ENCODE measurements at regions not wholly inside any gene's neighbourhood (a gene's known extent, or its start where the extent isn't known, plus 50 kb on each side); places are given as distances from the start of the nearest gene placed in this dataset.

- TF ChIP-seq ZNF425 (CRISPR knock-in tag; conservative IDR thresholded peaks at IDR 0.05): no peak
- no peak for TF ChIP-seq E2F1 (CRISPR knock-in tag; IDR thresholded peaks at IDR 0.05)
Observed at GRCh38 chr5:116672203-116672602, 97.6 kb upstream of the SEMA6A start (continued).

- TF ChIP-seq USF2 (CRISPR knock-in tag; IDR thresholded peaks at IDR 0.05) (no peak), SOX15 (CRISPR knock-in tag; IDR thresholded peaks at IDR 0.05) (no peak), NR3C1 (CRISPR knock-in tag; conservative IDR thresholded peaks at IDR 0.05; ENCODE audit: low read depth) (no peak), RELA (CRISPR knock-in tag; IDR thresholded peaks at IDR 0.05; ENCODE audit: borderline replicate concordance) (no peak), OVOL2 (CRISPR knock-in tag; IDR thresholded peaks at IDR 0.05; ENCODE audit: borderline replicate concordance) (no peak), MYBL2 (CRISPR knock-in tag; IDR thresholded peaks at IDR 0.05) (no peak), ARID4B (CRISPR knock-in tag; IDR thresholded peaks at IDR 0.05; ENCODE audit: borderline replicate concordance) (no peak), CBFB (CRISPR knock-in tag; IDR thresholded peaks at IDR 0.05; ENCODE audit: low read depth) (no peak), CTCF (IDR thresholded peaks at IDR 0.05) (no peak), SMAD3 (CRISPR knock-in tag; IDR thresholded peaks at IDR 0.05; ENCODE audit: borderline replicate concordance) (no peak), NFATC4 (CRISPR knock-in tag; IDR thresholded peaks at IDR 0.05) (no peak), ZNF121 (CRISPR knock-in tag; IDR thresholded peaks at IDR 0.05) (no peak), MXD4 (CRISPR knock-in tag; IDR thresholded peaks at IDR 0.05; ENCODE audit: borderline replicate concordance) (no peak), IRF2 (CRISPR knock-in tag; IDR thresholded peaks at IDR 0.05; ENCODE audit: borderline replicate concordance, low read depth) (no peak), GRHL2 (CRISPR knock-in tag; IDR thresholded peaks at IDR 0.05; ENCODE audit: insufficient replicate concordance, severe bottlenecking) (no peak)
Observed at GRCh38 chr5:116671211-116671736, 96.7 kb upstream of the SEMA6A start.

More at GRCh38 chr5:116671211-116671736, 96.7 kb upstream of the SEMA6A start:
- peaks cover 3% of the 10 kb centered on the region for H3K4me1 Mint-ChIP-seq
- no peaks in the 10 kb centered on the region for H3K27me3 Mint-ChIP-seq (ENCODE audit: low read depth)
- H3K27ac Mint-ChIP-seq: no peak overlapping the region
- POLR2A ChIA-PET: interaction anchor here (0.7 kb wide), 1 partner anchor 12 kb away, joined by 3 read pairs; no protein-coding TSS in a partner anchor
- H3K9me3 Mint-ChIP-seq: no peaks in the 10 kb centered on the region
- ATAC-seq (no peak), DNase-seq (ENCODE audit: low spot score) (no peak)
- CTCF ChIA-PET: no interaction called here
- H3K36me3 Mint-ChIP-seq: no peaks in the 10 kb centered on the region
- no peak overlapping the region for H3K4me3 Mint-ChIP-seq
